ENCODE measurements at regions not wholly inside any gene's neighbourhood (a gene's known extent, or its start where the extent isn't known, plus 50 kb on each side); places are given as distances from the start of the nearest gene placed in this dataset.

DNA sequence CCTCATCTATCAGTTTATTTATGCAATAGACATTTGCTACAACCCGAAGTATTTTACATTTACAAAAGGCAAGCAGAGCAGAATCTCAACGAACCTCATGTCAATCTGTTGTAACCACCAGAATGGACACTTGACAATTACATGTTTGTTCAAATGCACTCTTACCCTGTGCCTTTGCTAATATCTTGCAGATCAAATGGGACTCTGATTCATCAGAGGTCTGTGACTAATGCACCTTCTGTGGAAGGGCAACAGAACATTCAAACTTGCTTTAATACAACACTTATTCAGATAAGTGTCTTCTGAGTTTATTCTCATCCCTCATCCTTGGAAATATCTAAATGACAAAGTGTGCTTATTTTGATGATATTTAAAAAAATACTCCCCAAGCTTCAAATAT, 644.7 kb upstream of the PCDH10 start:
- Histone ChIP-seq H3K4me1 (no peaks in the 10 kb centered on the region), H3K27ac (no peak overlapping the region), H3K4me3 (no peak overlapping the region), H3K27me3 (replicated peaks in 1 of 7) (no peaks in the 10 kb centered on the region), H3K9me3 (no peaks in the 10 kb centered on the region), H3K36me3 (no peaks in the 10 kb centered on the region)
- no peak for DNase-seq
- intact Hi-C loops (cut with DNase I; ENCODE audit: low total_unique reads) = no loop called here
- 62 to 82% (median 72%) methylated on average over 2 of the region's 2 CpGs for WGBS, 5 donors
- TF ChIP-seq POLR2AphosphoS5 (IDR thresholded peaks at IDR 0.05) (no peak), POLR2A (IDR thresholded peaks at IDR 0.05) (no peak)
- TF ChIP-seq, protein P1, sequence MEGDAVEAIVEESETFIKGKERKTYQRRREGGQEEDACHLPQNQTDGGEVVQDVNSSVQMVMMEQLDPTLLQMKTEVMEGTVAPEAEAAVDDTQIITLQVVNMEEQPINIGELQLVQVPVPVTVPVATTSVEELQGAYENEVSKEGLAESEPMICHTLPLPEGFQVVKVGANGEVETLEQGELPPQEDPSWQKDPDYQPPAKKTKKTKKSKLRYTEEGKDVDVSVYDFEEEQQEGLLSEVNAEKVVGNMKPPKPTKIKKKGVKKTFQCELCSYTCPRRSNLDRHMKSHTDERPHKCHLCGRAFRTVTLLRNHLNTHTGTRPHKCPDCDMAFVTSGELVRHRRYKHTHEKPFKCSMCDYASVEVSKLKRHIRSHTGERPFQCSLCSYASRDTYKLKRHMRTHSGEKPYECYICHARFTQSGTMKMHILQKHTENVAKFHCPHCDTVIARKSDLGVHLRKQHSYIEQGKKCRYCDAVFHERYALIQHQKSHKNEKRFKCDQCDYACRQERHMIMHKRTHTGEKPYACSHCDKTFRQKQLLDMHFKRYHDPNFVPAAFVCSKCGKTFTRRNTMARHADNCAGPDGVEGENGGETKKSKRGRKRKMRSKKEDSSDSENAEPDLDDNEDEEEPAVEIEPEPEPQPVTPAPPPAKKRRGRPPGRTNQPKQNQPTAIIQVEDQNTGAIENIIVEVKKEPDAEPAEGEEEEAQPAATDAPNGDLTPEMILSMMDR (IDR thresholded peaks at IDR 0.05 in 8 of 11, conservative IDR thresholded peaks at IDR 0.05 in 3 of 11) = no peak

DNA sequence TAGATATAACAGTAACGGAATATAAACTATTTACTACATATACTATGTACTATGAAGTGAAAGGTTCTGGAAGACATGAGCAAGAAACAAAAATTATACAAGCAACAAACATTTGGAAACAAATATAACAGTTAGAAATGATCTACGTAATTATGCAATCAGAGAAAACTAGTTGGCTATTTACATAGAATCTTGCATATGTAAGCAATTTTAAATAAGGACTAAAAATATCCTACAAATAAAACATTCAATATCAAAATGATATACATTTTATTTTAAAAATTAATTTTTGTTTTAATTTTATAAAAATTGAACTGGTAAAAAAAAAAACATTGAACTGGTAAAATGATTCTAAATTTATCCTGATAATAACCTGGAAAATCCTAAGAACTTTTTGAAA, 642.5 kb upstream of the PCDH10 start:
- H3K27me3 ChIP-seq (replicated peaks in 1 of 7) = no peaks in the 10 kb centered on the region
- no peaks in the 10 kb centered on the region for H3K36me3 ChIP-seq
- no peaks in the 10 kb centered on the region for H3K9me3 ChIP-seq
- intact Hi-C loops (cut with DNase I; ENCODE audit: low total_unique reads) = no loop called here
- DNase-seq = no peak
- H3K4me1 ChIP-seq = no peaks in the 10 kb centered on the region
- no peak for TF ChIP-seq POLR2AphosphoS5 (IDR thresholded peaks at IDR 0.05)
- TF ChIP-seq, protein P1 (IDR thresholded peaks at IDR 0.05 in 8 of 11, conservative IDR thresholded peaks at IDR 0.05 in 3 of 11) = no peak
- H3K4me3 ChIP-seq = no peak overlapping the region
- WGBS, 5 donors = 82 to 95% (median 92%) methylated on average over 2 of the region's 2 CpGs
- no peak overlapping the region for H3K27ac ChIP-seq

DNA sequence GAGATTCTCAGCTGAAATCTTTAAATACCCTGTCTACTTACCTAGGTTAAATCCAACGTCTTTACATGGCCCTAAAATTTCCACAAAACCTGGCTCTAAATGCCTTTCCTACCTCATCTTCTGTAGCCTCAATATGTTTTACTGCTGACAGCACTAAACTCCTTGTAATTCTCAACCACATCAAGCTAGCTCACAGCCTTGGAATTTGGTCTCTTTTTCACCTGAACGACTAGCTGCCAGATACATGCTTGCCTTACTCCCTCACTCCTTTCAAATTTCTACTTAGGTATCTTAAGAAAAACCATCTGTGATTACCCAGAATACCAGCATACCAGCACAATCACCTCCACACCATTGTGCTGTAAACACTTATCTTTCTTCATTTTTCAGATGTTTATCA, 635.6 kb upstream of the PCDH10 start:
- intact Hi-C loops (cut with DNase I; ENCODE audit: low total_unique reads) = no loop called here
- no peaks in the 10 kb centered on the region for H3K9me3 ChIP-seq
- 47 to 58% (median 52%) methylated on average over 2 of the region's 2 CpGs for WGBS, 5 donors
- no peak overlapping the region for H3K27ac ChIP-seq
- no peak for DNase-seq
- no peaks in the 10 kb centered on the region for H3K27me3 ChIP-seq (replicated peaks in 1 of 7)
- TF ChIP-seq POLR2A (IDR thresholded peaks at IDR 0.05) = no peak
- TF ChIP-seq, protein P1 (IDR thresholded peaks at IDR 0.05 in 8 of 11, conservative IDR thresholded peaks at IDR 0.05 in 3 of 11) = no peak
- TF ChIP-seq POLR2AphosphoS5 (IDR thresholded peaks at IDR 0.05) = no peak
- H3K4me1 ChIP-seq = no peaks in the 10 kb centered on the region
- no peaks in the 10 kb centered on the region for H3K36me3 ChIP-seq
- H3K4me3 ChIP-seq = no peak overlapping the region

DNA sequence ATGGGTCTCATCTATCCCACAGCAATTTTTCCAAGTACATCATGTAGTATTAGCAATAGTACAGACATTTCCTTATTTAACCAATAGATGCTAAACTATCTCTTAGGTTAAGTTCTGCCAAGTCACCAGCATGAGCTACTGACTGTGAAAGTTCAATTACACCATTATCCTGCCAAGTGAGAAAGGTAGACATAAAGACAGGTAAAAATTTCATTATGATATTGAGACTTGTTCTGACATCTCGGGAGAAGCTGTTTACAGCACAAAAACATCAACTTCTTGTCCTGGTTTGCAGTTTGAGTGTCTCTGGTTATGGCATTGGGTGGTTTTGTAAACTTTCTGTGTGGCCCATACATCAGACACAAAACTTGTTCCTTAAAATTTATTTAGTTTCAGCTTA, 622.4 kb upstream of the PCDH10 start:
- Histone ChIP-seq H3K9me3 (peaks cover 0 to 14% (median 1%) of the 10 kb centered on the region in 8 donors), H3K27ac (no peak overlapping the region), H3K4me3 (no peak overlapping the region), H3K4me1 (no peaks in the 10 kb centered on the region), H3K36me3 (no peaks in the 10 kb centered on the region), H3K27me3 (replicated peaks in 1 of 7) (no peaks in the 10 kb centered on the region)
- DNase-seq = no peak
- no peak for TF ChIP-seq POLR2A (IDR thresholded peaks at IDR 0.05)
- TF ChIP-seq, protein P1 (IDR thresholded peaks at IDR 0.05 in 8 of 11, conservative IDR thresholded peaks at IDR 0.05 in 3 of 11) = no peak
- TF ChIP-seq POLR2AphosphoS5 (IDR thresholded peaks at IDR 0.05) = no peak
- WGBS, 5 donors = 68 to 83% (median 73%) methylated on average over 1 of the region's 1 CpG
- intact Hi-C loops (cut with DNase I; ENCODE audit: low total_unique reads) = no loop called here

Data from spleen (tissue), 11 donors.